GM21515 (cell line): ENCODE measurements at regions not wholly inside any gene's neighbourhood (a gene's known extent, or its start where the extent isn't known, plus 50 kb on each side); places are given as distances from the start of the nearest gene placed in this dataset.
"Not testable (repeated sequence)": the region's sequence is repeated elsewhere in the genome, so short reads cannot be mapped to it uniquely, and the experiment has no call there.

ENCODE experiments used
- ATAC-seq: cut with Tn5 transposase; IDR thresholded peaks from one replicate; pipeline ENCODE4 v1.9.1; 2021; ENCODE audit not compliant: unreplicated experiment

GRCh38 chr19:29154163-29154562 lies 58.8 kb downstream of the UQCRFS1 start:
- ATAC-seq = no peak

GRCh38 chr19:29145756-29146155 lies 67.2 kb downstream of the UQCRFS1 start:
- no peak for ATAC-seq

GRCh38 chr19:29143183-29143582 lies 69.8 kb downstream of the UQCRFS1 start:
- no peak for ATAC-seq

- no peak for ATAC-seq
Measured at GRCh38 chr19:29139227-29139626, 73.7 kb downstream of the UQCRFS1 start.

- ATAC-seq = not testable (repeated sequence)
Measured at GRCh38 chr19:29138206-29138605, 74.7 kb downstream of the UQCRFS1 start.

- ATAC-seq = no peak
Measured at GRCh38 chr19:29131456-29131855, 81.5 kb downstream of the UQCRFS1 start.

- no peak for ATAC-seq
Measured at GRCh38 chr19:29129148-29129547, 83.8 kb downstream of the UQCRFS1 start.

GRCh38 chr19:29128203-29128602 lies 84.7 kb downstream of the UQCRFS1 start:
- ATAC-seq = no peak

- ATAC-seq = no peak
Measured at GRCh38 chr19:29122185-29122584, 90.8 kb downstream of the UQCRFS1 start.

- no peak for ATAC-seq
Measured at GRCh38 chr19:29121684-29122083, 91.3 kb downstream of the UQCRFS1 start.

- no peak for ATAC-seq
Measured at GRCh38 chr19:29120466-29120865, 92.5 kb downstream of the UQCRFS1 start.

GRCh38 chr19:29119590-29119989 lies 93.4 kb downstream of the UQCRFS1 start:
- no peak for ATAC-seq

GRCh38 chr19:29118389-29118788 lies 94.6 kb downstream of the UQCRFS1 start:
- ATAC-seq = no peak

GRCh38 chr19:29117926-29118325 lies 95.0 kb downstream of the UQCRFS1 start:
- ATAC-seq = no peak

- ATAC-seq = no peak
Measured at GRCh38 chr19:29115181-29115580, 97.8 kb downstream of the UQCRFS1 start.

GRCh38 chr19:29113838-29114237 lies 99.1 kb downstream of the UQCRFS1 start:
- no peak for ATAC-seq

GRCh38 chr19:29111576-29111975 lies 101.4 kb downstream of the UQCRFS1 start:
- ATAC-seq = no peak

GRCh38 chr19:29107831-29108230 lies 105.1 kb downstream of the UQCRFS1 start:
- ATAC-seq = no peak

- ATAC-seq = no peak
Measured at GRCh38 chr19:29106346-29106885, 106.5 kb downstream of the UQCRFS1 start.

- ATAC-seq = no peak
Measured at GRCh38 chr19:29105629-29106292, 107.2 kb downstream of the UQCRFS1 start.

- no peak for ATAC-seq
Measured at GRCh38 chr19:29104605-29105241, 108.2 kb downstream of the UQCRFS1 start.

GRCh38 chr19:29098863-29099481 lies 114.0 kb downstream of the UQCRFS1 start:
- no peak for ATAC-seq
